ENCODE measurements at regions not wholly inside any gene's neighbourhood (a gene's known extent, or its start where the extent isn't known, plus 50 kb on each side); places are given as distances from the start of the nearest gene placed in this dataset.

DNA sequence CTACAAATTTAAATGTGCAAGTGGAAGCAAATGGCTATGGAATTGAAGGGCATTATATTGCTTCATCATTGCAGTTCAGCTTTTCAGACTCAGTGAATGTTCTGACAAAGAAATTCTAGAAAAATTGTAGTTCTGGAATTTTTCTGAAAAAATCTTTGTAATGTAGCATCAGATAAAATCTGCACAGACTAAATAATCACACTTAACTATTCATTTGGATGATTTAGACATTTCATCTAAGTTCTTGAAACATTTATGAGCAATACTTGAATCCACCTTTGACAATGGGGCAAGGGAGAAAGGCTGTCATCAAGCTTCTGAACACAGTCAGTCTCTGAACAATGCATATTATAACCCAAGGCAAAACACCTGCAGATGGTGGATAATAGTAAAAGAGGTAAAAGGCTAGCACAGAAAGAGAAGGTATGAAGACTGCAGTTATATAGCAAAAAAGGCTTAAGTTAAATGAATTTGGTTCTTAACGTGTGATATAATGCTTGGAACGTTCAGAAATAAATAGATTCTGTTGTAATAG, 1352.0 kb upstream of the NUDT12 start:
- no peak for DNase-seq

DNA sequence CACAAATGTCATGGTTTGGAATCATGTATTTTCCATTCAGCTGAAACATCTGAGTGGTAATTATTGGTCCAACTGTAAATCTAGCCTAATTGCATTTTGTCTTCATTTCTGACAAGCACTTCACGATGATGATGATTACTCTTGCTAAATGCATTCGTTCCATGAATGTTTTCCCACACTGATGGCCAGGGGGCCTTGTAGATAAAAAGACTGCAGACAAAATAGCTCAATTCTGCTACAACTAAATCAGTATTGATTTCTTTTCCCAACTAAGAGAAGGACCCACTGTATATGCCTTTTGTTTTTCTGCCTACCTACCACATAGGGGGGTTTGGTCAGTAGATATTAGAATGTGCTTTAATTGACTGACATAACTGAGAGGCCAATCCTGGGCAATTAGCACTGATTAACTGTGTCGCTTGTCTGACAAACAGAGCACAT, 1351.3 kb upstream of the NUDT12 start:
- Mint-ChIP-seq H3K9me3 (ENCODE audit: low read depth, unreplicated experiment) (no peaks in the 10 kb centered on the region), H3K27ac (ENCODE audit: unreplicated experiment) (no peak overlapping the region), H3K4me3 (ENCODE audit: low read depth, unreplicated experiment) (no peak overlapping the region), H3K27me3 (ENCODE audit: unreplicated experiment) (no peaks in the 10 kb centered on the region), H3K4me1 (ENCODE audit: low read depth, unreplicated experiment) (no peaks in the 10 kb centered on the region), H3K36me3 (ENCODE audit: insufficient read depth, unreplicated experiment) (no peaks in the 10 kb centered on the region)
- CTCF ChIA-PET, result no interaction called here
- TF ChIP-seq, protein P1, sequence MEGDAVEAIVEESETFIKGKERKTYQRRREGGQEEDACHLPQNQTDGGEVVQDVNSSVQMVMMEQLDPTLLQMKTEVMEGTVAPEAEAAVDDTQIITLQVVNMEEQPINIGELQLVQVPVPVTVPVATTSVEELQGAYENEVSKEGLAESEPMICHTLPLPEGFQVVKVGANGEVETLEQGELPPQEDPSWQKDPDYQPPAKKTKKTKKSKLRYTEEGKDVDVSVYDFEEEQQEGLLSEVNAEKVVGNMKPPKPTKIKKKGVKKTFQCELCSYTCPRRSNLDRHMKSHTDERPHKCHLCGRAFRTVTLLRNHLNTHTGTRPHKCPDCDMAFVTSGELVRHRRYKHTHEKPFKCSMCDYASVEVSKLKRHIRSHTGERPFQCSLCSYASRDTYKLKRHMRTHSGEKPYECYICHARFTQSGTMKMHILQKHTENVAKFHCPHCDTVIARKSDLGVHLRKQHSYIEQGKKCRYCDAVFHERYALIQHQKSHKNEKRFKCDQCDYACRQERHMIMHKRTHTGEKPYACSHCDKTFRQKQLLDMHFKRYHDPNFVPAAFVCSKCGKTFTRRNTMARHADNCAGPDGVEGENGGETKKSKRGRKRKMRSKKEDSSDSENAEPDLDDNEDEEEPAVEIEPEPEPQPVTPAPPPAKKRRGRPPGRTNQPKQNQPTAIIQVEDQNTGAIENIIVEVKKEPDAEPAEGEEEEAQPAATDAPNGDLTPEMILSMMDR (IDR thresholded peaks at IDR 0.05; ENCODE audit: unreplicated experiment), result no peak
- intact Hi-C loops (cut with micrococcal nuclease; ENCODE audit: unreplicated experiment), result no loop called here
- DNase-seq, result no peak
- no TSS peak for BruUV-seq (replicated peaks)

More for the DNA sequence above, 1352.0 kb upstream of the NUDT12 start:
- Mint-ChIP-seq H3K4me1 (ENCODE audit: low read depth, unreplicated experiment) (no peaks in the 10 kb centered on the region), H3K36me3 (ENCODE audit: insufficient read depth, unreplicated experiment) (no peaks in the 10 kb centered on the region), H3K27me3 (ENCODE audit: unreplicated experiment) (no peaks in the 10 kb centered on the region), H3K27ac (ENCODE audit: unreplicated experiment) (no peak overlapping the region), H3K9me3 (ENCODE audit: low read depth, unreplicated experiment) (no peaks in the 10 kb centered on the region), H3K4me3 (ENCODE audit: low read depth, unreplicated experiment) (no peak overlapping the region)
- CTCF ChIA-PET, result no interaction called here
- TF ChIP-seq, protein P1 (IDR thresholded peaks at IDR 0.05; ENCODE audit: unreplicated experiment), result no peak
- intact Hi-C loops (cut with micrococcal nuclease; ENCODE audit: unreplicated experiment), result no loop called here
- BruUV-seq (replicated peaks), result no TSS peak

DNA sequence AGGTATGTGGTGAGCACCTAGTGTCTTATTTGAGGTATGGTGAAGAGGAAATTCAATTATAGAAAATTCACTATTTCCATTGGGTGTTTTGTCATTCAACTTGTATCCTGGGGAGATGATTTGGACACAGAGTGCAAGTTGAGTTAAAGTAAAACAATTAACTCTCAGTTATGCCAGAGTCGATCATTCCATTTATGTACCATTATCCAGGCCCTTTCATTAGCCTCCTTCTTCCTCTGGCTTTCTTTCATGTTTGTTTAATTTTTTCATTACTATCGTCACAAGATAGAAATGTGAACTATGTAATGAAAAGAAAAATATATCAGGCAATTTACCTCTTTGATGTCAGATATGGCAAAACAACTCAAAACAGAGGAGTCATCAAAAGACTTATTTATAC, 1347.2 kb upstream of the NUDT12 start:
- intact Hi-C loops (cut with micrococcal nuclease; ENCODE audit: unreplicated experiment), result no loop called here
- CTCF ChIA-PET, result no interaction called here
- no peak for DNase-seq
- BruUV-seq (replicated peaks), result no TSS peak
- H3K9me3 Mint-ChIP-seq (ENCODE audit: low read depth, unreplicated experiment), result no peaks in the 10 kb centered on the region
- H3K36me3 Mint-ChIP-seq (ENCODE audit: insufficient read depth, unreplicated experiment), result no peaks in the 10 kb centered on the region
- no peak overlapping the region for H3K4me3 Mint-ChIP-seq (ENCODE audit: low read depth, unreplicated experiment)
- no peaks in the 10 kb centered on the region for H3K27me3 Mint-ChIP-seq (ENCODE audit: unreplicated experiment)
- H3K4me1 Mint-ChIP-seq (ENCODE audit: low read depth, unreplicated experiment), result no peaks in the 10 kb centered on the region
- TF ChIP-seq, protein P1 (IDR thresholded peaks at IDR 0.05; ENCODE audit: unreplicated experiment), result no peak
- H3K27ac Mint-ChIP-seq (ENCODE audit: unreplicated experiment), result no peak overlapping the region

DNA sequence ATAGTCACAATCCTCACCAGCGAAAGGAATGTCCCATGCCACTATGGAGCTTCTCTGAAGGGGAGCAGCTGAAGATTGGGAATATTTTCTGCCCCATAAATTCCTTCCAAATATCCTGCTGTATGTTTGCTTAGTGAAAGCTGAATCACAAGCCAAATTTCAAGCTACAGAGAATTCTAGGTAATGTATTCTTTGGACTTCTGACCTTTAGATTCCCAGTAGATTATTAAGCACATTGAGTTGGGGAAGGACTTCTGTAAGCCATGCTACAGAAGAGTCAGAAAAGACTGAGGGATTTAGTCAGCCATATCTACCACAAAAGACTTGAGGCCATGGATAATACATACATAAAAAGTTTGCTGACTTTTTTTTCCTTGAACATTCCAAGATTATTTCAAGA, 1342.0 kb upstream of the NUDT12 start:
- Mint-ChIP-seq H3K36me3 (ENCODE audit: insufficient read depth, unreplicated experiment) (no peaks in the 10 kb centered on the region), H3K27ac (ENCODE audit: unreplicated experiment) (no peak overlapping the region), H3K4me3 (ENCODE audit: low read depth, unreplicated experiment) (no peak overlapping the region), H3K27me3 (ENCODE audit: unreplicated experiment) (no peaks in the 10 kb centered on the region), H3K4me1 (ENCODE audit: low read depth, unreplicated experiment) (no peaks in the 10 kb centered on the region), H3K9me3 (ENCODE audit: low read depth, unreplicated experiment) (no peaks in the 10 kb centered on the region)
- intact Hi-C loops (cut with micrococcal nuclease; ENCODE audit: unreplicated experiment), result no loop called here
- no peak for DNase-seq
- BruUV-seq (replicated peaks), result no TSS peak
- CTCF ChIA-PET, result interaction anchor here (0.8 kb wide), 1 partner anchor 252 kb away, joined by 4 read pairs; no protein-coding TSS in a partner anchor
- TF ChIP-seq, protein P1 (IDR thresholded peaks at IDR 0.05; ENCODE audit: unreplicated experiment), result no peak

Data from Calu3 (cell line).